ENCODE measurements at regions not wholly inside any gene's neighbourhood (a gene's known extent, or its start where the extent isn't known, plus 50 kb on each side); places are given as distances from the start of the nearest gene placed in this dataset.

GRCh38 chr3:102215166-102215565 lies 219.6 kb upstream of the ZPLD1 start:
- no peak for ATAC-seq
- TF ChIP-seq GLIS3 (CRISPR knock-in tag; IDR thresholded peaks at IDR 0.05) (no peak), ZFP3 (CRISPR knock-in tag; IDR thresholded peaks at IDR 0.05) (no peak), CSDC2 (CRISPR knock-in tag; IDR thresholded peaks at IDR 0.05) (no peak), ISL1 (CRISPR knock-in tag; IDR thresholded peaks at IDR 0.05) (no peak), TSHZ2 (CRISPR knock-in tag; IDR thresholded peaks at IDR 0.05) (no peak), CSRNP3 (CRISPR knock-in tag; IDR thresholded peaks at IDR 0.05) (no peak), ZFP30 (CRISPR knock-in tag; IDR thresholded peaks at IDR 0.05) (no peak), POU6F1 (CRISPR knock-in tag; IDR thresholded peaks at IDR 0.05; ENCODE audit: borderline replicate concordance, low read depth) (no peak), TCF4 (CRISPR knock-in tag; IDR thresholded peaks at IDR 0.05; ENCODE audit: borderline replicate concordance) (no peak), ZC3H10 (CRISPR knock-in tag; IDR thresholded peaks at IDR 0.05) (no peak), RARB (CRISPR knock-in tag; IDR thresholded peaks at IDR 0.05) (no peak), BACH2 (CRISPR knock-in tag; IDR thresholded peaks at IDR 0.05; ENCODE audit: borderline replicate concordance) (no peak), ZNF565 (CRISPR knock-in tag; conservative IDR thresholded peaks at IDR 0.05; ENCODE audit: low read depth) (no peak), SNAI2 (CRISPR knock-in tag; IDR thresholded peaks at IDR 0.05) (no peak), ARNTL (CRISPR knock-in tag; IDR thresholded peaks at IDR 0.05; ENCODE audit: borderline replicate concordance, low read depth) (no peak), ZNF8 (CRISPR knock-in tag; IDR thresholded peaks at IDR 0.05) (no peak), ESRRG (CRISPR knock-in tag; IDR thresholded peaks at IDR 0.05) (no peak), ZNF70 (CRISPR knock-in tag; IDR thresholded peaks at IDR 0.05) (no peak)

- no peak for ATAC-seq
These were observed 211.7 kb upstream of the ZPLD1 start for GRCh38 chr3:102223132-102223531.

More at GRCh38 chr3:102223132-102223531, 211.7 kb upstream of the ZPLD1 start:
- TF ChIP-seq ZNF70 (CRISPR knock-in tag; IDR thresholded peaks at IDR 0.05) (no peak), ZNF8 (CRISPR knock-in tag; IDR thresholded peaks at IDR 0.05) (no peak), GLIS3 (CRISPR knock-in tag; IDR thresholded peaks at IDR 0.05) (no peak), PPARA (CRISPR knock-in tag; IDR thresholded peaks at IDR 0.05; ENCODE audit: borderline replicate concordance) (no peak), CSDC2 (CRISPR knock-in tag; IDR thresholded peaks at IDR 0.05) (no peak), CSRNP3 (CRISPR knock-in tag; IDR thresholded peaks at IDR 0.05) (no peak), TSHZ2 (CRISPR knock-in tag; IDR thresholded peaks at IDR 0.05) (no peak), ESRRG (CRISPR knock-in tag; IDR thresholded peaks at IDR 0.05) (no peak), RARB (CRISPR knock-in tag; IDR thresholded peaks at IDR 0.05) (no peak), ZFP3 (CRISPR knock-in tag; IDR thresholded peaks at IDR 0.05) (no peak), BACH2 (CRISPR knock-in tag; IDR thresholded peaks at IDR 0.05; ENCODE audit: borderline replicate concordance) (no peak), PATZ1 (CRISPR knock-in tag; IDR thresholded peaks at IDR 0.05; ENCODE audit: borderline replicate concordance) (no peak)
